B cell (primary cell): ENCODE measurements at regions not wholly inside any gene's neighbourhood (a gene's known extent, or its start where the extent isn't known, plus 50 kb on each side); places are given as distances from the start of the nearest gene placed in this dataset.

Experiments used
- ATAC-seq: fragments of 200-7000 bp; cut with Tn5 transposase; one replicate; pipeline ENCODE4 v1.10.0; 2021; ENCODE audit warnings: low read depth, mild to moderate bottlenecking, moderate number of reproducible peaks, moderate library complexity
- CTCF ChIA-PET: fragments of 350-600 bp; sonication (Branson Sonifier 250); formaldehyde crosslinking; loops from one replicate; lab custom pipeline; 2021; ENCODE audit warnings: antibody characterized with exemption, inconsistent platforms; lab: Charles Lee
- POLR2A ChIA-PET: fragments of 350-600 bp; sonication (Branson Sonifier 250); formaldehyde crosslinking; loops from one replicate; lab custom pipeline; 2021; ENCODE audit warnings: antibody characterized with exemption; lab: Charles Lee
- DNase-seq: peaks from one replicate; pipeline ENCODE4 v3.0.0; 2013
- H2AFZ ChIP-seq: 2 replicates; pipeline ENCODE4 v1.6.1; 2012; ENCODE audit warnings: mild to moderate bottlenecking, low read depth, low read length; ENCODE audit not compliant: insufficient read depth, poor library complexity, severe bottlenecking
- H3K27ac ChIP-seq, 2 donors: 1 replicate in 1 of 2; 2 replicates in 1 of 2; pipeline ENCODE4 v1.5.1; 2012 to 2013; ENCODE audit warnings: low read length in 2 of 2, mild to moderate bottlenecking in 2 of 2, moderate library complexity in 1 of 2
- H3K27me3 ChIP-seq, 4 experiments: fragments of 200-600 bp in 1 of 4; sonication (generic) in 1 of 4; replicated peaks in 1 of 4; 1 replicate in 2 of 4; 2 replicates in 2 of 4; pipeline versions ENCODE4 v1.6.1 to v1.7.0; 2013 to 2016; ENCODE audit warnings: low read length in 3 of 4, mild to moderate bottlenecking in 2 of 4, mixed read lengths in 1 of 4, moderate library complexity in 1 of 4; ENCODE audit not compliant: insufficient read depth in 4 of 4, control insufficient read depth in 3 of 4; ENCODE audit errors: control extremely low read depth in 1 of 4
- H3K36me3 ChIP-seq, 2 experiments: replicated peaks in 1 of 2; 1 replicate in 1 of 2; 2 replicates in 1 of 2; pipeline versions ENCODE4 v1.6.1 to v1.7.1; 2013; ENCODE audit warnings: low read length in 1 of 2; ENCODE audit not compliant: insufficient read depth in 2 of 2, control insufficient read depth in 1 of 2; ENCODE audit errors: control extremely low read depth in 1 of 2, extremely low read depth in 1 of 2
- H3K4me1 ChIP-seq, 2 donors: fragments of 200-600 bp in 1 of 2; sonication (generic) in 1 of 2; 1 replicate in 1 of 2; 2 replicates in 1 of 2; pipeline versions ENCODE4 v1.5.1 to v1.6.1; 2013 to 2017; ENCODE audit warnings: low read length in 2 of 2; ENCODE audit not compliant: control insufficient read depth in 2 of 2, insufficient read depth in 2 of 2
- H3K4me2 ChIP-seq: replicated peaks from 2 replicates; pipeline ENCODE3; 2012; ENCODE audit warnings: mild to moderate bottlenecking, low read depth, low read length; ENCODE audit not compliant: poor library complexity, severe bottlenecking
- H3K4me3 ChIP-seq, 5 experiments: fragments of 200-600 bp in 1 of 5; sonication (generic) in 1 of 5; 1 replicate in 3 of 5; 2 replicates in 2 of 5; pipeline versions ENCODE4 v1.5.1 to v1.7.0; 2011 to 2016; ENCODE audit warnings: low read length in 4 of 5, mild to moderate bottlenecking in 4 of 5, low read depth in 2 of 5, control low read depth in 1 of 5, moderate library complexity in 1 of 5; ENCODE audit not compliant: insufficient read depth in 1 of 5; ENCODE audit errors: control extremely low read depth in 1 of 5, extremely low read depth in 1 of 5
- H3K79me2 ChIP-seq: fragments of 200-600 bp; sonication (generic); one replicate; pipeline ENCODE4 v1.6.0; 2016; ENCODE audit warnings: low read length; ENCODE audit not compliant: control insufficient read depth, insufficient read depth
- H3K9ac ChIP-seq: fragments of 200-600 bp; sonication (generic); 2 replicates; pipeline ENCODE4 v1.6.1; 2017; ENCODE audit warnings: mild to moderate bottlenecking, low read length, moderate library complexity
- H3K9me3 ChIP-seq, 3 donors: one replicate each; pipeline versions ENCODE4 v1.6.1 to v1.7.1; 2013; ENCODE audit warnings: low read length in 2 of 3; ENCODE audit not compliant: control insufficient read depth in 2 of 3, insufficient read depth in 1 of 3; ENCODE audit errors: control extremely low read depth in 1 of 3
- H4K20me1 ChIP-seq: 2 replicates; pipeline ENCODE4 v1.6.0; 2012; ENCODE audit warnings: mild to moderate bottlenecking, low read length; ENCODE audit not compliant: insufficient read depth, control insufficient read depth, poor library complexity, severe bottlenecking
- H3K27ac Mint-ChIP-seq: one replicate; pipeline ENCODE4 v1.8.0; 2021; ENCODE audit warnings: mixed read lengths
- H3K27me3 Mint-ChIP-seq: one replicate; pipeline ENCODE4 v1.8.0; 2021; ENCODE audit warnings: mixed read lengths
- H3K4me1 Mint-ChIP-seq: one replicate; pipeline ENCODE4 v1.8.0; 2021; ENCODE audit warnings: mixed read lengths
- H3K4me3 Mint-ChIP-seq: one replicate; pipeline ENCODE4 v1.8.0; 2021; ENCODE audit warnings: mixed read lengths
- H3K9me3 Mint-ChIP-seq: one replicate; pipeline ENCODE4 v1.8.0; 2022; ENCODE audit warnings: mixed read lengths; ENCODE audit not compliant: insufficient read depth
- EZH2 ChIP-seq: IDR thresholded peaks from 2 replicates; pipeline ENCODE4 v1.6.1; 2012; ENCODE audit warnings: borderline replicate concordance, low read depth, mild to moderate bottlenecking, moderate library complexity, low read length; ENCODE audit not compliant: insufficient read depth, poor library complexity, severe bottlenecking
- WGBS: methylation state at CpG from one replicate; pipeline ENCODE4 v1.1.5; 2013; ENCODE audit warnings: missing lambda C conversion rate; ENCODE audit not compliant: insufficient coverage; 5-methylcytosine and 5-hydroxymethylcytosine counted together
- intact Hi-C: fragments of 100-400 bp; cut with micrococcal nuclease; formaldehyde crosslinking; loops from one replicate; pipeline ENCODE4 v1.10.0; 2022
- TF ChIP-seq, protein P1 (sequence below): fragments of 200-600 bp; IDR thresholded peaks from one replicate; pipeline ENCODE4 v1.8.0; 2022; ENCODE audit warnings: antibody characterized with exemption, mild to moderate bottlenecking

DNA sequence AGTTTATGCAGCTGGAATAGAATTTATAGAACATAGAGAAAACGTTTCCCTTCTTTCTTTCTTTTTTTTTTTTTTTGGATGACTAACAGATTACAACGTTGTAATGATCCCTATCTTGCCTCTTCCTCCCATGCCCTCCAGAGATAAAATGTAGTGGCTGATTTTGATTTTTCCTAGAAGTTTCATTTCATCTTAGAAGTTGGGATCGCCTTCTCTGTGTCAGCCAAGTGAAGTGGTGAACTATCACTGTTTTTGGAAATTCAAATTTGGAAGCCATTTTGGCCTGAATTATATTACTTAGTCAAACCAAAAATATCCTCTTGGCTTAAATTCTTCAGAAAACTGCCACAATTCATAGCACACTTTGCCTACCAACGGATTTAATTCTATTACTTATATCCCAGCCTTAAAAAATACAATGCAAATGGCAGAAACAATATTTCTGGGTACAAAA lies 1025.5 kb upstream of the NR2F2 start:
- Histone ChIP-seq H3K36me3 (no peaks in the 10 kb centered on the region), H2AFZ (no peak overlapping the region), H4K20me1 (no peaks in the 10 kb centered on the region), H3K4me3 (no peak overlapping the region), H3K79me2 (no peaks in the 10 kb centered on the region), H3K4me2 (no peak overlapping the region), H3K27ac (no peak overlapping the region), H3K9ac (no peak overlapping the region), H3K9me3 (no peaks in the 10 kb centered on the region), H3K27me3 (no peaks in the 10 kb centered on the region), H3K4me1 (no peaks in the 10 kb centered on the region)
- no CpG with 5 or more reads among the region's 4 CpGs for WGBS
- no peak for ATAC-seq
- Mint-ChIP-seq H3K9me3 (no peaks in the 10 kb centered on the region), H3K4me3 (no peak overlapping the region), H3K27me3 (no peaks in the 10 kb centered on the region), H3K27ac (no peak overlapping the region), H3K4me1 (no peaks in the 10 kb centered on the region)
- no peak for DNase-seq
- POLR2A ChIA-PET, result no interaction called here
- TF ChIP-seq, protein P1, sequence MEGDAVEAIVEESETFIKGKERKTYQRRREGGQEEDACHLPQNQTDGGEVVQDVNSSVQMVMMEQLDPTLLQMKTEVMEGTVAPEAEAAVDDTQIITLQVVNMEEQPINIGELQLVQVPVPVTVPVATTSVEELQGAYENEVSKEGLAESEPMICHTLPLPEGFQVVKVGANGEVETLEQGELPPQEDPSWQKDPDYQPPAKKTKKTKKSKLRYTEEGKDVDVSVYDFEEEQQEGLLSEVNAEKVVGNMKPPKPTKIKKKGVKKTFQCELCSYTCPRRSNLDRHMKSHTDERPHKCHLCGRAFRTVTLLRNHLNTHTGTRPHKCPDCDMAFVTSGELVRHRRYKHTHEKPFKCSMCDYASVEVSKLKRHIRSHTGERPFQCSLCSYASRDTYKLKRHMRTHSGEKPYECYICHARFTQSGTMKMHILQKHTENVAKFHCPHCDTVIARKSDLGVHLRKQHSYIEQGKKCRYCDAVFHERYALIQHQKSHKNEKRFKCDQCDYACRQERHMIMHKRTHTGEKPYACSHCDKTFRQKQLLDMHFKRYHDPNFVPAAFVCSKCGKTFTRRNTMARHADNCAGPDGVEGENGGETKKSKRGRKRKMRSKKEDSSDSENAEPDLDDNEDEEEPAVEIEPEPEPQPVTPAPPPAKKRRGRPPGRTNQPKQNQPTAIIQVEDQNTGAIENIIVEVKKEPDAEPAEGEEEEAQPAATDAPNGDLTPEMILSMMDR, result no peak
- intact Hi-C loops, result no loop called here
- CTCF ChIA-PET, result no interaction called here

DNA sequence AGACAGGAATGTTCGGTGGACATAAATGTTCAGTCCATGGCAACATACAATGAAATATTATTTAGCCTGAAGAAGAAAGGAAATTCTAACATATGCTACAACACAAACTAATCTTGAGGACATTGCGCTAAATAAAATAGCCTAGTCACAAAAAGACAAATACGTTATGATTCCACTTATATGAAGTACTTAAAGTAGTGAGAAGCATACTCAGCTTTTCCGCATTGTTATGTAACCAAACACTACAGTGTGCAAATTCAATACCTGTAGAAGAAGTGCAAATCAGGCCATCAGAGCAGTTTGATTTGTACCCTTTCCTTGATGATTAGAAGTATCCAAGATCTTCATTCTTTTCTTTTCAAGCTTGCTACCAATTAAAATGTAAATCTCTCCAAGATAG lies 1023.4 kb upstream of the NR2F2 start:
- TF ChIP-seq, protein P1, result no peak
- no peak for TF ChIP-seq EZH2
- no peak overlapping the region for H3K4me3 ChIP-seq
- no peak overlapping the region for H3K4me3 Mint-ChIP-seq
- DNase-seq, result no peak
- no peaks in the 10 kb centered on the region for H3K79me2 ChIP-seq
- ChIA-PET POLR2A (no interaction called here), CTCF (no interaction called here)
- intact Hi-C loops, result no loop called here
- H3K4me1 Mint-ChIP-seq, result no peaks in the 10 kb centered on the region
- no peak overlapping the region for H2AFZ ChIP-seq
- H3K9me3 ChIP-seq, result no peaks in the 10 kb centered on the region
- H3K9me3 Mint-ChIP-seq, result no peaks in the 10 kb centered on the region
- ATAC-seq, result no peak
- 100% methylated on average over 1 of the region's 4 CpGs for WGBS
- H3K9ac ChIP-seq, result no peak overlapping the region
- H4K20me1 ChIP-seq, result no peaks in the 10 kb centered on the region
- H3K27ac ChIP-seq, result no peak overlapping the region
- H3K27ac Mint-ChIP-seq, result no peak overlapping the region
- no peaks in the 10 kb centered on the region for H3K27me3 Mint-ChIP-seq
- H3K4me2 ChIP-seq, result no peak overlapping the region
- no peaks in the 10 kb centered on the region for H3K4me1 ChIP-seq
- no peaks in the 10 kb centered on the region for H3K27me3 ChIP-seq
- H3K36me3 ChIP-seq, result no peaks in the 10 kb centered on the region
